DMS114 treated with DMSO at 0.1 percent for 48 hours (cell line): ENCODE measurements at regions not wholly inside any gene's neighbourhood (a gene's known extent, or its start where the extent isn't known, plus 50 kb on each side); places are given as distances from the start of the nearest gene placed in this dataset.

ENCODE experiments used
- DNase-seq: peaks from one replicate; lab custom pipeline; 2025; ENCODE audit not compliant: unreplicated experiment; lab: John Stamatoyannopoulos, UW

GRCh38 chr14:85248881-85249635, 280.9 kb upstream of the FLRT2 start:
- DNase-seq: no peak

DNA sequence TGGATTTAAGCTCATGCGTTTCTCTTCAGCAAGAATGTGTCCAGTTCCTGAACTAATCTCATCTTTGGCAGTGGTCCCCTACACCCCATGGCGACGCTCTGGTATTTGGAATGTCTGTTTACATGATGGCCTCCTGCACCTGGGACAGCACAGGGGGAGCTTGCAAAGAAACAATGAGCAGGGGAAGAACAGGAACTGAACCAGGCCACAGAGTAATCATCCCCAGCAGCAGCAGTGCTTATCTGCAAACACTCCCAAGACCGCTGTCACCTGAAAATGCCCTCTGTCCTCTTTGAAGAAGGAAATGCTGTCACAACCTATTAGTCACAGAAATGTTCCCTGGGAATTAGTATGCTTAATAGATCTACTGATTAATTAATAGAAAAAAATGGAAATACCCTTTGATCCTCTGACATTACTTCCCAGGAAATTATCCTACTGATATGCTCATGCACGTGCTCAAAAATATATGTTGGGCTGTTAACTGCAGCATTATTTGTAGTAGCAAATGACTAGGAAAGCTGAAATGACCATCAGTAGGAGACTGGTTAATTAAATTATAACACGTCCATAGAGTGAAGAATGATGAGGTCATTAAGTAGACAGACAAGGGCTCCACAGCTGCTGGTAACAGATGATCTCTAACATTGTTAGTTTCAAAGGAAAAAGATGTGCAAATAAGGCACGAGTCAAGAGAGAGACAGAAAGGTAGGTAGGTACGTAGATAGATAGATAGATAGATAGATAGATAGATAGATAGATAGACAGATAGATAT, 279.3 kb upstream of the FLRT2 start:
- no peak for DNase-seq

- no peak for DNase-seq
Measured at GRCh38 chr14:85252011-85252410, 277.9 kb upstream of the FLRT2 start.

- no peak for DNase-seq
Measured at GRCh38 chr14:85254711-85255110, 275.2 kb upstream of the FLRT2 start.

- no peak for DNase-seq
Measured at GRCh38 chr14:85257287-85257686, 272.7 kb upstream of the FLRT2 start.

GRCh38 chr14:85263916-85264675, 265.8 kb upstream of the FLRT2 start:
- DNase-seq: no peak

DNA sequence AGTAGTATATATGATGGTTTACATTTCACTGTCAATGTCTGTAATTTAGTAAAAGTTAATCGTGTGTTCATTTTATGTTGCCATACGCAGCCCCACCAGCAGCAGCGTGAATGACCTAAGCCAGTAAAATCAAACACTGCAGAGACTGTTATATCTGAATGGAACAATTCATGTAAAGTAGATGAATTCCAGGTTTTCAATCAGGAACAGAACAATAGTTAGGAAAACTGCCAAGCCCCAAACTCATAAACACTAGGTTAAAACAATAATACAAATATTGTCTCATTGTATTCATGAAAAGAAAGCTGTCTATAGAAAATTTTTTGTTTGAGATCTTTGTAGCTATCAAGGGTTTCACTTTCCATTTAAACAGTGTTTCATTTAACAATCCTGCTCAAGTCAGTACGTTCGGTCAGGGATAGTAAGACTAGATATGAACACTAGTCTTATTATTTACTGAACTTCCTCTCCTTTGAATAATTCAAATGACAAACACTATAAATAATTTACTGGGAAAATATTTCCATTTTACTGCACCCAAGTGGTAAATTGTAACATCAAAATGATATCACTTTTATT, 256.8 kb upstream of the FLRT2 start:
- no peak for DNase-seq

DNA sequence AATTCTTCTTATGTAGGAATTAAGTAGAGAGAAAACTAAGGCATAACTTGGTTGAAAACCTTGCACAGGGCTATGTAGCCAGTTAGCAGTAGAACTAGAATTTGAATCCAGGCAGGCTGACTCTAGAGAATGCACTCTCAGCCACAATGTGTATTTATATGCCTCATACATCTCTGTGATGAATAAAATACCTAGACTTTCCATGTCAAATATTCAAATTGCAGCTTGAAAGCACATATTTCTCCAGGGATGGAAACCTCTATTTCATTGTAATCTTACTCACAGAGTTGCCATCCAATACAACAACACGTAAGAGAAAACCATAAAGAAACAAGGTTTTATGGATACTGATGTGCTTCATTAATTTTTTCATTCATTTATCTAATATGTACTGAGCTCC, 256.0 kb upstream of the FLRT2 start:
- DNase-seq: no peak

GRCh38 chr14:85276161-85276978, 253.6 kb upstream of the FLRT2 start:
- no peak for DNase-seq

DNA sequence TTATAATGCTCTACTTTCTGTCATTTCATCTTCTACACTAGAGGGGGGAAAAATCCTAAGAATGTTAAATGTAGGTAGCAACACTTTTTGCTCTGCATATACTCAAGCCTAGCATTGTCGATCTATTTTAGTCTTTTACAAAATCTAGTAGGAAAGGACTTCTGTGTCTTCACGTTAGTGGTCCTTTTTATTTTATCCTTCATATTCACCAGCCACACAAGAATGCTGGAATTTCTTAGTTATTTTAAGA, 253.0 kb upstream of the FLRT2 start:
- DNase-seq: no peak

DNA sequence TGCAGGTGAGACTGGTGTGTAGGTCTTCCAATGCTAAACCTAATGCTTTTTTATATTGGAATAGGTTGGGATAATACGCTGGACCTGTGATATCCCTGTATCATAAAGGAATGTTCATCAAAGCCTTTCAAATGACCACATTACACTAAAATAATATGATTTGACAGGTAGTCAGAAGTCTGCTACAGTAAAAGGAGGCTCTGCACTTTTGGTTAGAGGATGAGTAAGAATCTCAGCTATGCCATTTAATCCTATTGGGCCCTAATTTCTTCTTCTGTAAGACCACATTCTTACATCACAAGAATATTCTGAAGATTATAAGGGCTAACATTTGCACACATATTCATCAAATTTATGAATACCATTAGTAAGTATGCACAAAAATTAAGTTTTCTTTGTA, 250.5 kb upstream of the FLRT2 start:
- no peak for DNase-seq

DNA sequence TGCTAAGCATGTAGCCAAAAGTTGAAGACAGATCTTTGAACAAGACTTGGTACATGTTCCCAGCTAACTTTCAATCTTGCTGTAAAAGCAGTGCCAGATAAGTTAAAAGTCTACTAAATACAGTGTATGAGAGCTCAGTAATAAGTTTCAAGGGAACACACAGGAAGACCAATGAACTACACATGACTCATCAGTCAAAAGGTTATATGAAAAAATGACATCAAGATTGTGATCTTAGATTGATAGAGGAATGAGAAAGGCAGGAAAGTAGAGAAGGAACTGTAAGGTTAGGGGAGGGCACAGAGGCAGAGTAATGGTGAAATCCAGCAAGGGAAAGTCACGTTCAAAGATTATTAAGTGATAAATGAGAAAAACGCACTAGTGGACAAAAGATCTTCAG, 249.9 kb upstream of the FLRT2 start:
- DNase-seq: no peak

- DNase-seq: no peak
Measured at GRCh38 chr14:85281921-85282320, 248.0 kb upstream of the FLRT2 start.

DNA sequence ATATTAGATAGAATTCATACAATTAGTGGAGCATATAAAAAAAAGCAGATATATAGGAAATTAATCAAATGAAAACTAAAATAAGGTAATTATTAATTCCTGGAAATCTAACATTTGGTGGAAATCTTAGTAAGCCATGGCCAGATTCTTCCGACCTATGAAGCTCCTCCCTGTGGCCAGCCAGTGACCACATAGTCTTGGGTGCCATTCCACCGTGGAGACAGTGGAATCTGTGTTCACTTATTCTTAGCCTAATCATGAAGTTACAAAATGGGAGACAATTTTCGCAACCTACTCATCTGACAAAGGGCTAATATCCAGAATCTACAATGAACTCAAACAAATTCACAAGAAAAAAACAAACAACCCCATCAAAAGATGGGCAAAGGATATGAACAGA, 241.9 kb upstream of the FLRT2 start:
- no peak for DNase-seq

- no peak for DNase-seq
Measured at GRCh38 chr14:85291731-85292130, 238.2 kb upstream of the FLRT2 start.

GRCh38 chr14:85293612-85294234, 236.2 kb upstream of the FLRT2 start:
- no peak for DNase-seq

GRCh38 chr14:85295318-85295717, 234.6 kb upstream of the FLRT2 start:
- DNase-seq: no peak

DNA sequence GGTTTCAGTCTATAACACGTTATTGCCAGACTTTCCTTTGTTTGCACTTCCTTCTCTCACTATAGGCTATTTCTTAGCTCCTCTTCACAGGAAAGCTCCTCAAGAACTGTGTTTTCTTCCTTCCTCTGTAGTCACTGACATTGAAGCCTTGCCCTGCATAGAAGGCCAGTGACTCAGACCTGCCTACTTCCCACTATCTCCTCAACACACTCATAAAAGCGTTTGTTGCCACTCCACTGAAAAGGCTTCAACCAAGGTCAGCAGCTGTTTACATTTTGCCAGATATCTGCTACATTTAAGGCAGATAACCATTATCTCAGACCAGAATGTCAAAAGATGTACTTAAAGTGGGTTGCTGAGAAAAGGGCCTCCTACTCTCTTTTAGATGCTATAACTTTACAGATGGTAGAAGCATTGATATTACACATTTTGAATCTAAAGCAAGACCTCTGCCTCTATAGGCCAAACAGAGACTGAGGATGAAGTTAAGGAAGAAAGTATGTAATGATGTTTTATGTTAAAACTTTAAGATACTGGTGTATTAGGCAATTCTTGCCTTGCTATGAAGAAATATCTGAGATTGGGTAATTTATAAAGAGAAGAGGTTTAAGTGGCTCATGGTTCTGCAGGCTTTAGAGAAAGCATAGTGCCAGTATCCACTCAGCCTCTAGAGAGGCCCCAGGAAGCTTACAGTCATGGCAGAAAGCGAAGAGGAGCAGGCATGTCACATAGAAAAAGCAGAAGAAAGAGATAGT, 233.3 kb upstream of the FLRT2 start:
- no peak for DNase-seq

DNA sequence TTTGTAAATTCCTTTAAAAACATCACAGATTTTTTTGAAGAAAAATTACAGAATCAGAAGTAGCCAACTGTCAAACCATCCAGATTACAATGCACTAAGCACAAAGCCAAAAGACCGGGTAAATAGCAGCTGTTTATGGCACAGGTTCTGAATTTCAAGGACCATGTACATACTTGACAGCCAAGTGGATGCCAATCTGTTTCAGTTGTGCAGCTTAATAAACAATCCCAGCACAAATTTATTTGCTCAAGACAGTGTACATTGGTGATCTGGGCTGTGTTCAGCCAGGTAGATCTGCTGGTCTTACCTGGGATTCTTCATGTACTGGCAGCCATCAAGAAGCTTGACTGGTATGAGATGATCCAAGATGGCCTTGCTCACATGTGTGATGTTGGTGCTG, 229.8 kb upstream of the FLRT2 start:
- DNase-seq: no peak

GRCh38 chr14:85301506-85301905, 228.4 kb upstream of the FLRT2 start:
- no peak for DNase-seq
